Gastrocnemius medialis (tissue), 4 donors: ENCODE measurements at regions not wholly inside any gene's neighbourhood (a gene's known extent, or its start where the extent isn't known, plus 50 kb on each side); places are given as distances from the start of the nearest gene placed in this dataset.

ENCODE experiments used
- POLR2A ChIP-seq, 2 donors: fragments of 450-650 bp; IDR thresholded peaks; one replicate each; pipeline ENCODE4 v1.6.1; 2017; ENCODE audit warnings: antibody characterized with exemption in 2 of 2, mild to moderate bottlenecking in 2 of 2, moderate library complexity in 2 of 2
- TF ChIP-seq, protein P1 (sequence below), 5 experiments: fragments of 450-650 bp in 3 of 5; fragments of 200-600 bp in 2 of 5; sonication (generic) in 2 of 5; IDR thresholded peaks in 4 of 5; conservative IDR thresholded peaks in 1 of 5; 1 replicate in 4 of 5; 2 replicates in 1 of 5; pipeline ENCODE4 v1.5.1; 2016 to 2019; ENCODE audit warnings: antibody characterized with exemption in 5 of 5, mild to moderate bottlenecking in 3 of 5, moderate library complexity in 3 of 5

DNA sequence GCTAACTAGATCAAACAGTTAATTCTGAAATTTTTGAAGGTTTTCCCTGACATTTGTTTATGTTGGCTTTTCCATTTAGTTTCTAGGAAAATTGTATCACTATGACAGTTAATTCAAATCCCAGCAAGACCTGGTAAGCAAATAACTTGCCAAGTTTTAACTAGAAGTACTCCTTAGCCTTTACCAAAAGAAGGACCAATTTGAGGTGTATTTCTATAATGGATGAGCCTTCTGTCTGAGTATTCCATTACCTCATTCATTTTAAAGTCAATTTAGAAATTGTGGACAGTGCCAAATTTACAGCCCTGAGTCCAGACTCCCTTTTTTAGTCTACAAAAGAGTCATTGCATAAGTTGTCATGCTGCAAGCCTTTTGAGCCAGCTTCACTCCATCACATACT is 687.6 kb downstream of the CETN3 start:
- TF ChIP-seq, protein P1, sequence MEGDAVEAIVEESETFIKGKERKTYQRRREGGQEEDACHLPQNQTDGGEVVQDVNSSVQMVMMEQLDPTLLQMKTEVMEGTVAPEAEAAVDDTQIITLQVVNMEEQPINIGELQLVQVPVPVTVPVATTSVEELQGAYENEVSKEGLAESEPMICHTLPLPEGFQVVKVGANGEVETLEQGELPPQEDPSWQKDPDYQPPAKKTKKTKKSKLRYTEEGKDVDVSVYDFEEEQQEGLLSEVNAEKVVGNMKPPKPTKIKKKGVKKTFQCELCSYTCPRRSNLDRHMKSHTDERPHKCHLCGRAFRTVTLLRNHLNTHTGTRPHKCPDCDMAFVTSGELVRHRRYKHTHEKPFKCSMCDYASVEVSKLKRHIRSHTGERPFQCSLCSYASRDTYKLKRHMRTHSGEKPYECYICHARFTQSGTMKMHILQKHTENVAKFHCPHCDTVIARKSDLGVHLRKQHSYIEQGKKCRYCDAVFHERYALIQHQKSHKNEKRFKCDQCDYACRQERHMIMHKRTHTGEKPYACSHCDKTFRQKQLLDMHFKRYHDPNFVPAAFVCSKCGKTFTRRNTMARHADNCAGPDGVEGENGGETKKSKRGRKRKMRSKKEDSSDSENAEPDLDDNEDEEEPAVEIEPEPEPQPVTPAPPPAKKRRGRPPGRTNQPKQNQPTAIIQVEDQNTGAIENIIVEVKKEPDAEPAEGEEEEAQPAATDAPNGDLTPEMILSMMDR (IDR thresholded peaks at IDR 0.05 in 4 of 5, conservative IDR thresholded peaks at IDR 0.05 in 1 of 5): no peak
- TF ChIP-seq POLR2A (IDR thresholded peaks at IDR 0.05): no peak
